ENCODE measurements at regions not wholly inside any gene's neighbourhood (a gene's known extent, or its start where the extent isn't known, plus 50 kb on each side); places are given as distances from the start of the nearest gene placed in this dataset.

DNA sequence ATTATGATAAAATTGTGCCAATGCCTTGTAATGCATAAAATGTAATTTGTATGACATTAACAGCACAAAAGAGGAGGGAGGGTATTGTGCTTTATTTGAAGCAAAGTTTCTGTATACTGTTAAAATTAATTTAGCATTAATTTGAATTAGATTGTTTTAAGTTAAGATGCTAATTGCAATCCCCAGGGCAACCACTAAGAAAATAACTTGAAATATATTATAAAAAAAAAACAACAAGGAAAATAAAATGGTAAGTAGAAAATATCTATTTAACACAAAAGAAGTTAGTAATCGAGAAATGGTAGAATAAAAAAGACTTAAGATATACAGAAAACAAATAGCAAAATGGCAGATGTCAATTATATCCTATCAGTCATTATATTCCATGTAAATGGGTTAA, 131.4 kb upstream of the KAZN start:
- TF ChIP-seq, protein P1, sequence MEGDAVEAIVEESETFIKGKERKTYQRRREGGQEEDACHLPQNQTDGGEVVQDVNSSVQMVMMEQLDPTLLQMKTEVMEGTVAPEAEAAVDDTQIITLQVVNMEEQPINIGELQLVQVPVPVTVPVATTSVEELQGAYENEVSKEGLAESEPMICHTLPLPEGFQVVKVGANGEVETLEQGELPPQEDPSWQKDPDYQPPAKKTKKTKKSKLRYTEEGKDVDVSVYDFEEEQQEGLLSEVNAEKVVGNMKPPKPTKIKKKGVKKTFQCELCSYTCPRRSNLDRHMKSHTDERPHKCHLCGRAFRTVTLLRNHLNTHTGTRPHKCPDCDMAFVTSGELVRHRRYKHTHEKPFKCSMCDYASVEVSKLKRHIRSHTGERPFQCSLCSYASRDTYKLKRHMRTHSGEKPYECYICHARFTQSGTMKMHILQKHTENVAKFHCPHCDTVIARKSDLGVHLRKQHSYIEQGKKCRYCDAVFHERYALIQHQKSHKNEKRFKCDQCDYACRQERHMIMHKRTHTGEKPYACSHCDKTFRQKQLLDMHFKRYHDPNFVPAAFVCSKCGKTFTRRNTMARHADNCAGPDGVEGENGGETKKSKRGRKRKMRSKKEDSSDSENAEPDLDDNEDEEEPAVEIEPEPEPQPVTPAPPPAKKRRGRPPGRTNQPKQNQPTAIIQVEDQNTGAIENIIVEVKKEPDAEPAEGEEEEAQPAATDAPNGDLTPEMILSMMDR (IDR thresholded peaks at IDR 0.05) = no peak
- TF ChIP-seq MAFK (IDR thresholded peaks at IDR 0.05; ENCODE audit: partially characterized antibody) = no peak
